ENCODE measurements at regions not wholly inside any gene's neighbourhood (a gene's known extent, or its start where the extent isn't known, plus 50 kb on each side); places are given as distances from the start of the nearest gene placed in this dataset.

DNA sequence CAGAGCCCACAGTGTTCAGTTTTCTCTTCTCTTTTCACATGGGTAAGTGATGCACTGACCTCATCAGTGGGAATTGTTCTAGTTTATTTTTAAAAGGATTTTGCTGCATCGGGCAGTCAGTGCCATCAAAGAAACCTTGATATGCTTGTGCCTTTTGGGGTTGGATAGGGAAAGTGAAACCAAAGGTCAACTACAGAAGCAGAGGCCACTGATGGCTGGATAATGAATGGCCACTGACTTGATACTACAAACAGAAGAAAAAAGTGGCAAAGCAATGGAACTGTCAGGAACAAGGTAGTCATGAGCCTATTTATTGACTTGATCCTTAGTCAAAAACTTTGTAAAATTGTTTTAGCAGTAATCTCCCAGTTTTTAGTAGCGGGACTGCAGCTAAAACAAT is 636.3 kb upstream of the ZEB2 start:
- no peaks in the 10 kb centered on the region for H3K36me3 ChIP-seq (ENCODE audit: low read depth, low read length)
- ChIA-PET POLR2A (ENCODE audit: unreplicated experiment) (no interaction called here), CTCF (no interaction called here)
- no peak overlapping the region for H2AFZ ChIP-seq (ENCODE audit: low read length)
- peaks cover 8% of the 10 kb centered on the region for H3K4me1 ChIP-seq (ENCODE audit: insufficient read depth, low read length)
- H3K79me2 ChIP-seq (ENCODE audit: low read length) = no peaks in the 10 kb centered on the region
- no peak overlapping the region for H3K27ac ChIP-seq (ENCODE audit: low read length)
- DNase-seq (no peak), ATAC-seq (no peak)
- no TSS peak for BruUV-seq (replicated peaks)
- H4K20me1 ChIP-seq (ENCODE audit: low read length) = no peaks in the 10 kb centered on the region
- H3K27me3 ChIP-seq (ENCODE audit: low read length) = no peaks in the 10 kb centered on the region
- TF ChIP-seq, protein P1, sequence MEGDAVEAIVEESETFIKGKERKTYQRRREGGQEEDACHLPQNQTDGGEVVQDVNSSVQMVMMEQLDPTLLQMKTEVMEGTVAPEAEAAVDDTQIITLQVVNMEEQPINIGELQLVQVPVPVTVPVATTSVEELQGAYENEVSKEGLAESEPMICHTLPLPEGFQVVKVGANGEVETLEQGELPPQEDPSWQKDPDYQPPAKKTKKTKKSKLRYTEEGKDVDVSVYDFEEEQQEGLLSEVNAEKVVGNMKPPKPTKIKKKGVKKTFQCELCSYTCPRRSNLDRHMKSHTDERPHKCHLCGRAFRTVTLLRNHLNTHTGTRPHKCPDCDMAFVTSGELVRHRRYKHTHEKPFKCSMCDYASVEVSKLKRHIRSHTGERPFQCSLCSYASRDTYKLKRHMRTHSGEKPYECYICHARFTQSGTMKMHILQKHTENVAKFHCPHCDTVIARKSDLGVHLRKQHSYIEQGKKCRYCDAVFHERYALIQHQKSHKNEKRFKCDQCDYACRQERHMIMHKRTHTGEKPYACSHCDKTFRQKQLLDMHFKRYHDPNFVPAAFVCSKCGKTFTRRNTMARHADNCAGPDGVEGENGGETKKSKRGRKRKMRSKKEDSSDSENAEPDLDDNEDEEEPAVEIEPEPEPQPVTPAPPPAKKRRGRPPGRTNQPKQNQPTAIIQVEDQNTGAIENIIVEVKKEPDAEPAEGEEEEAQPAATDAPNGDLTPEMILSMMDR (conservative IDR thresholded peaks at IDR 0.05; ENCODE audit: low read depth, low read length) = no peak
- TF ChIP-seq EZH2 (IDR thresholded peaks at IDR 0.05; ENCODE audit: low read length, unreplicated experiment) (no peak), EZH2phosphoT487 (IDR thresholded peaks at IDR 0.05; ENCODE audit: borderline replicate concordance, low read length) (no peak)
- no peak overlapping the region for H3K9ac ChIP-seq (ENCODE audit: low read length)
- intact Hi-C loops (cut with micrococcal nuclease) = no loop called here
- no peak overlapping the region for H3K4me2 ChIP-seq (ENCODE audit: low read length)
- H3K9me2 ChIP-seq (replicated peaks; ENCODE audit: low read length) = no peaks in the 10 kb centered on the region
- H3F3A ChIP-seq (ENCODE audit: low read length, unreplicated experiment) = no peaks in the 10 kb centered on the region
- no peaks in the 10 kb centered on the region for H3K9me3 ChIP-seq (ENCODE audit: low read length)
- no peak overlapping the region for H3K4me3 ChIP-seq (ENCODE audit: low read length)

DNA sequence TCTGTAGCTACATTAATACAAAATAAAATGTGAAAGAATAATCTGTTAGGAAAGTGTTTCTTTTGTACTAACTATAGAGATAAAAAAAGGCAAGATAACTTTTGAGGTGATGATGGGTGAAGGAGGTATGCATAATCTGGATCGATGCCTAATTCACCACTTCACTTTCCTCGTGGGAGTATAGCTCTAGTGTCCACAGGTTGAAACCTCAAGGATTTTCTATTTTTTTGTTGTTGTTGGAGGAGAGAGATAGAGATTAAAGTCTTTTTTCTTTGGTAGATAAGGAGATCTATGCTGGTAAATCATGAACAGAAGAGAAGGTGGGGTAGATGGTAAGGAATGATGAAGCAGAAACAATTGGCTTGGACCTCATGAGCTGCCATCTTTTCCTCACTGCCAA is 635.3 kb upstream of the ZEB2 start:
- Histone ChIP-seq H3K4me2 (ENCODE audit: low read length) (no peak overlapping the region), H3K27ac (ENCODE audit: low read length) (no peak overlapping the region), H3K79me2 (ENCODE audit: low read length) (no peaks in the 10 kb centered on the region), H3K9me2 (replicated peaks; ENCODE audit: low read length) (no peaks in the 10 kb centered on the region), H2AFZ (ENCODE audit: low read length) (no peak overlapping the region), H3K27me3 (ENCODE audit: low read length) (no peaks in the 10 kb centered on the region), H3K4me3 (ENCODE audit: low read length) (no peak overlapping the region), H4K20me1 (ENCODE audit: low read length) (no peaks in the 10 kb centered on the region), H3K36me3 (ENCODE audit: low read depth, low read length) (no peaks in the 10 kb centered on the region), H3F3A (ENCODE audit: low read length, unreplicated experiment) (no peaks in the 10 kb centered on the region), H3K4me1 (ENCODE audit: insufficient read depth, low read length) (peaks cover 8% of the 10 kb centered on the region), H3K9ac (ENCODE audit: low read length) (no peak overlapping the region), H3K9me3 (ENCODE audit: low read length) (no peaks in the 10 kb centered on the region)
- ATAC-seq = no peak
- intact Hi-C loops (cut with micrococcal nuclease) = no loop called here
- DNase-seq = no peak
- TF ChIP-seq EZH2 (IDR thresholded peaks at IDR 0.05; ENCODE audit: low read length, unreplicated experiment) (no peak), EZH2phosphoT487 (IDR thresholded peaks at IDR 0.05; ENCODE audit: borderline replicate concordance, low read length) (no peak)
- TF ChIP-seq, protein P1 (conservative IDR thresholded peaks at IDR 0.05; ENCODE audit: low read depth, low read length) = no peak
- CTCF ChIA-PET = no interaction called here
- BruUV-seq (replicated peaks) = no TSS peak
- POLR2A ChIA-PET (ENCODE audit: unreplicated experiment) = no interaction called here

DNA sequence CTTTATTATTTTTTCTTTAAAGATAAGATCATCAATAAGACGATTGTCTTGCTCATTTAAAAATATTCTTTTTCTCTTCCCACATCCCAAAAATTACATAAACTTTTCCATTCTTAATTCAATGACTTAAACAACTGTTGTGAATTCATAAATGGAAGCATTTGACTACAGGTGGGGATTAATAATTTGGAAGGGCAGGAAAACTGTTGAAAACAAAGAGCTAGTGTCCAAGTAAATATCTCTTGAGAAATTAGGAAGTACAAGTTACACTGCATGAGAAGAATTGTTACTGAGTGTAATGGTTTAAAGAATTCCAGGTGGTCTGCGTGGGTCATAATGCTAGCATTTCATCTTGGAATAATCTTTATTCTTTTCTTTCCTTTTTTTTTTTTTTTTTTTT is 634.8 kb upstream of the ZEB2 start:
- Histone ChIP-seq H3K79me2 (ENCODE audit: low read length) (no peaks in the 10 kb centered on the region), H3K36me3 (ENCODE audit: low read depth, low read length) (no peaks in the 10 kb centered on the region), H3K9me2 (replicated peaks; ENCODE audit: low read length) (no peaks in the 10 kb centered on the region), H2AFZ (ENCODE audit: low read length) (no peak overlapping the region), H3K27ac (ENCODE audit: low read length) (no peak overlapping the region), H3F3A (ENCODE audit: low read length, unreplicated experiment) (no peaks in the 10 kb centered on the region), H3K4me2 (ENCODE audit: low read length) (no peak overlapping the region), H3K4me3 (ENCODE audit: low read length) (no peak overlapping the region), H3K9ac (ENCODE audit: low read length) (no peak overlapping the region), H3K27me3 (ENCODE audit: low read length) (no peaks in the 10 kb centered on the region), H3K4me1 (ENCODE audit: insufficient read depth, low read length) (peaks cover 8% of the 10 kb centered on the region), H4K20me1 (ENCODE audit: low read length) (no peaks in the 10 kb centered on the region), H3K9me3 (ENCODE audit: low read length) (no peaks in the 10 kb centered on the region)
- ATAC-seq (no peak), DNase-seq (no peak)
- CTCF ChIA-PET = no interaction called here
- TF ChIP-seq EZH2 (IDR thresholded peaks at IDR 0.05; ENCODE audit: low read length, unreplicated experiment) (no peak), EZH2phosphoT487 (IDR thresholded peaks at IDR 0.05; ENCODE audit: borderline replicate concordance, low read length) (no peak)
- TF ChIP-seq, protein P1 (conservative IDR thresholded peaks at IDR 0.05; ENCODE audit: low read depth, low read length) = no peak
- POLR2A ChIA-PET (ENCODE audit: unreplicated experiment) = no interaction called here
- no TSS peak for BruUV-seq (replicated peaks)
- intact Hi-C loops (cut with micrococcal nuclease) = no loop called here

Measured in PC-3 (cell line).